ENCODE measurements at regions not wholly inside any gene's neighbourhood (a gene's known extent, or its start where the extent isn't known, plus 50 kb on each side); places are given as distances from the start of the nearest gene placed in this dataset.
A peak's percentile ranks its signal among the peaks of the same experiment; 100 is the strongest.

GRCh38 chr13:106122234-106122633 lies 413.2 kb downstream of the EFNB2 start:
- H4K20me1 ChIP-seq (ENCODE audit: insufficient read depth, low read length), result no peaks in the 10 kb centered on the region
- no peak overlapping the region for H2AFZ ChIP-seq (ENCODE audit: low read length)
- no peaks in the 10 kb centered on the region for H3K36me3 ChIP-seq (ENCODE audit: insufficient read depth, low read length)
- DNase-seq (ENCODE audit: insufficient read length, low spot score, missing footprints), result no peak
- H3K27me3 ChIP-seq (ENCODE audit: insufficient read depth, low read length), result no peaks in the 10 kb centered on the region
- no peak overlapping the region for H3K4me2 ChIP-seq (ENCODE audit: insufficient read depth, low read length)
- H3K9me3 ChIP-seq (ENCODE audit: low read depth, low read length), result no peaks in the 10 kb centered on the region
- no peaks in the 10 kb centered on the region for H3K79me2 ChIP-seq (ENCODE audit: insufficient read depth, low read length)
- peaks cover 19% of the 10 kb centered on the region for H3K4me1 ChIP-seq (ENCODE audit: insufficient read depth, low read length)
- H3K4me3 ChIP-seq (ENCODE audit: insufficient read depth, low read length), result no peak overlapping the region
- no peak overlapping the region for H3K27ac ChIP-seq (ENCODE audit: low read depth, low read length)
- TF ChIP-seq, protein P1, sequence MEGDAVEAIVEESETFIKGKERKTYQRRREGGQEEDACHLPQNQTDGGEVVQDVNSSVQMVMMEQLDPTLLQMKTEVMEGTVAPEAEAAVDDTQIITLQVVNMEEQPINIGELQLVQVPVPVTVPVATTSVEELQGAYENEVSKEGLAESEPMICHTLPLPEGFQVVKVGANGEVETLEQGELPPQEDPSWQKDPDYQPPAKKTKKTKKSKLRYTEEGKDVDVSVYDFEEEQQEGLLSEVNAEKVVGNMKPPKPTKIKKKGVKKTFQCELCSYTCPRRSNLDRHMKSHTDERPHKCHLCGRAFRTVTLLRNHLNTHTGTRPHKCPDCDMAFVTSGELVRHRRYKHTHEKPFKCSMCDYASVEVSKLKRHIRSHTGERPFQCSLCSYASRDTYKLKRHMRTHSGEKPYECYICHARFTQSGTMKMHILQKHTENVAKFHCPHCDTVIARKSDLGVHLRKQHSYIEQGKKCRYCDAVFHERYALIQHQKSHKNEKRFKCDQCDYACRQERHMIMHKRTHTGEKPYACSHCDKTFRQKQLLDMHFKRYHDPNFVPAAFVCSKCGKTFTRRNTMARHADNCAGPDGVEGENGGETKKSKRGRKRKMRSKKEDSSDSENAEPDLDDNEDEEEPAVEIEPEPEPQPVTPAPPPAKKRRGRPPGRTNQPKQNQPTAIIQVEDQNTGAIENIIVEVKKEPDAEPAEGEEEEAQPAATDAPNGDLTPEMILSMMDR (IDR thresholded peaks at IDR 0.05; ENCODE audit: extremely low read depth, low read depth, low read length), result no peak

DNA sequence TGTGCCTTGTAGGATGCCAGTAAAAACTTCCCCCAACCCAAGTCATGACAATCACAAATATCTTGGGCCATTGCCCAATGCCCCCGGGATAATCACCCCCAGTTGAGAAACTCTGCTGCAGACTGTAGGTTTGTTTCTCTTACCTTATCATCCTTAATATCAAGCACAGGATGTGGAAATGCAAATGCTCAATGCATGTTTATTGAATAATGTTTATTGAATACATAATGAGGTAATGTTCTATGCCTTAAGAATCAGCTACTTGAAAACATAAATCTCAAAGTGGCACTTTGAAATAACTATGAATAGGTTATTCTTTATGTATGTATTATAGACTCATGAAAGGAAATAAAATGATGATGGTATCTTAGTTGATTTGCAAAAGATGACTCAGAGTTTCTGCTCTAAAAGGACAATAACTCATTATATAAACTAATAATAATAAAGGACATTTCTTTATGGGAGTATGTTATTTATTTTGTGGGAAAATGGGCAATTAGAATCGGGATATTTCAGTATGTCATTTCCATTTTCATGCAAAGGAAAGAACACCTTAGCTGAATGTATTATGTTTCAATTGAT lies 414.2 kb downstream of the EFNB2 start:
- H2AFZ ChIP-seq (ENCODE audit: low read length), result no peak overlapping the region
- TF ChIP-seq, protein P1 (IDR thresholded peaks at IDR 0.05; ENCODE audit: extremely low read depth, low read depth, low read length), result no peak
- no peaks in the 10 kb centered on the region for H3K9me3 ChIP-seq (ENCODE audit: low read depth, low read length)
- H3K4me1 ChIP-seq (ENCODE audit: insufficient read depth, low read length), result peaks cover 27% of the 10 kb centered on the region
- no peaks in the 10 kb centered on the region for H3K27me3 ChIP-seq (ENCODE audit: insufficient read depth, low read length)
- no peak overlapping the region for H3K4me3 ChIP-seq (ENCODE audit: insufficient read depth, low read length)
- no peaks in the 10 kb centered on the region for H3K36me3 ChIP-seq (ENCODE audit: insufficient read depth, low read length)
- H3K27ac ChIP-seq (ENCODE audit: low read depth, low read length), result no peak overlapping the region
- H3K79me2 ChIP-seq (ENCODE audit: insufficient read depth, low read length), result no peaks in the 10 kb centered on the region
- no peak for DNase-seq (ENCODE audit: insufficient read length, low spot score, missing footprints)
- no peak overlapping the region for H3K4me2 ChIP-seq (ENCODE audit: insufficient read depth, low read length)
- no peaks in the 10 kb centered on the region for H4K20me1 ChIP-seq (ENCODE audit: insufficient read depth, low read length)

DNA sequence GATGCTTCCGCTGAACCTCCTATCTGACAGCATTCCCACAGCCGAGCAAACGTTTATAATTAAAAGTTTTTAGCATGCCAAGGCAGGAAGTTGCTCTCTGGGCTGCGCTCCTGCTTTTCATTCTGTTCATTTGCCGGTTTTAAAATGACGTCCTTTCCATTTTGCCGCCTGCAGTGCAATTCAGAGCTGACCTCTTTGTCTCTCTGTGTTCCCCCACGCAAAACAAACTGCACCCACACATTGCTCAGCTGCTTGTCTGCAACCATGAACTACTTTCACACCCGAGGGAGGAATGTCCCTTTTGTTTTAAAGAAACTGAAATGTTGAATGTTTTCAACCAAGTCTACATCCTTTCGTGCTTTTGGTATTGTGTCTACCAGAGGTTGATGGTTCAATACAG lies 416.5 kb downstream of the EFNB2 start:
- TF ChIP-seq, protein P1 (IDR thresholded peaks at IDR 0.05; ENCODE audit: extremely low read depth, low read depth, low read length), result no peak
- Histone ChIP-seq H3K36me3 (ENCODE audit: insufficient read depth, low read length) (no peaks in the 10 kb centered on the region), H3K4me2 (ENCODE audit: insufficient read depth, low read length) (peak overlapping the region; percentile 48), H3K4me3 (ENCODE audit: insufficient read depth, low read length) (peak overlapping the region; percentile 42), H4K20me1 (ENCODE audit: insufficient read depth, low read length) (no peaks in the 10 kb centered on the region), H3K79me2 (ENCODE audit: insufficient read depth, low read length) (no peaks in the 10 kb centered on the region), H3K27me3 (ENCODE audit: insufficient read depth, low read length) (no peaks in the 10 kb centered on the region), H3K4me1 (ENCODE audit: insufficient read depth, low read length) (peaks cover 38% of the 10 kb centered on the region), H3K9me3 (ENCODE audit: low read depth, low read length) (no peaks in the 10 kb centered on the region), H3K27ac (ENCODE audit: low read depth, low read length) (no peak overlapping the region), H2AFZ (ENCODE audit: low read length) (peak overlapping the region; percentile 80)
- DNase-seq (ENCODE audit: insufficient read length, low spot score, missing footprints), result no peak

DNA sequence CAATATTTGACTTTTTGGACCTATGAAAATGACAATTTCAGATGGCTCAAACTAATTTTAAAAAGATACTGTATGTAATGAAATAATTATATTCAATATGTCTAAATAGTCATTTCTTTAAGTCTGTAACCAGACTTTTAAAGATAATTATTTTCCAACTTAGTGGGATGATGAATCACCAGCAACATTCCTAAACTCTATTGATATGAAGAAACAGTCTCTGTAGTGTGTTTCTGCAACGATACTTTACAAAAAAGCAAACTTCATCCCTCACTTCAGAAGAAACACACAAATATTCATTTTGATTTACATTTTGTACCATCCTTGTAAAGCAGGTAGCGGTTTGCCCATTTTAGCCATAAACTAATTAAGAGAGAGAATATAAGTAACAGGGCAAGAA lies 417.4 kb downstream of the EFNB2 start:
- Histone ChIP-seq H3K4me1 (ENCODE audit: insufficient read depth, low read length) (peaks cover 38% of the 10 kb centered on the region), H3K9me3 (ENCODE audit: low read depth, low read length) (no peaks in the 10 kb centered on the region), H3K4me2 (ENCODE audit: insufficient read depth, low read length) (peak overlapping the region; percentile 60), H3K79me2 (ENCODE audit: insufficient read depth, low read length) (no peaks in the 10 kb centered on the region), H3K4me3 (ENCODE audit: insufficient read depth, low read length) (no peak overlapping the region), H3K36me3 (ENCODE audit: insufficient read depth, low read length) (no peaks in the 10 kb centered on the region), H3K27me3 (ENCODE audit: insufficient read depth, low read length) (no peaks in the 10 kb centered on the region), H3K27ac (ENCODE audit: low read depth, low read length) (no peak overlapping the region), H4K20me1 (ENCODE audit: insufficient read depth, low read length) (no peaks in the 10 kb centered on the region), H2AFZ (ENCODE audit: low read length) (no peak overlapping the region)
- no peak for DNase-seq (ENCODE audit: insufficient read length, low spot score, missing footprints)
- TF ChIP-seq, protein P1 (IDR thresholded peaks at IDR 0.05; ENCODE audit: extremely low read depth, low read depth, low read length), result no peak

Data from osteoblast (primary cell).